H1 (cell line): ENCODE measurements at regions not wholly inside any gene's neighbourhood (a gene's known extent, or its start where the extent isn't known, plus 50 kb on each side); places are given as distances from the start of the nearest gene placed in this dataset.

ENCODE experiments used
- CTCF ChIA-PET: fragments of 300-600 bp; sonication (Branson Sonifier 250); formaldehyde crosslinking; loops from one replicate; lab custom pipeline; 2021; ENCODE audit not compliant: partially characterized antibody; lab: Charles Lee
- POLR2A ChIA-PET: fragments of 300-600 bp; sonication (Branson Sonifier 250); formaldehyde crosslinking; loops from one replicate; lab custom pipeline; 2021; ENCODE audit warnings: inconsistent platforms; ENCODE audit not compliant: partially characterized antibody; lab: Charles Lee
- DNase-seq, 2 experiments: peaks; one replicate each; pipeline versions ENCODE4 v3.0.0 to v3.0.0-alpha.2; 2010 to 2022; ENCODE audit warnings: low spot score in 2 of 2, low read depth in 1 of 2, mixed read lengths in 1 of 2
- FAIRE-seq: peaks from 2 replicates; lab custom pipeline; 2011; peaks lifted over from hg19 to GRCh38; lab: Jason Lieb, UNC
- H2AFZ ChIP-seq: 2 replicates; pipeline ENCODE4 v1.8.1; 2012; ENCODE audit warnings: low read length, inconsistent platforms
- H2AK5ac ChIP-seq: 2 replicates; pipeline ENCODE4 v1.6.1; 2013; ENCODE audit warnings: low read depth, low read length
- H2BK120ac ChIP-seq: replicated peaks from 2 replicates; pipeline ENCODE3; 2013; ENCODE audit warnings: low read depth, low read length, inconsistent platforms
- H2BK12ac ChIP-seq: 2 replicates; pipeline ENCODE4 v1.6.1; 2013; ENCODE audit warnings: low read depth, low read length
- H2BK15ac ChIP-seq: 2 replicates; pipeline ENCODE4 v1.6.1; 2013; ENCODE audit warnings: low read length
- H2BK20ac ChIP-seq: 2 replicates; pipeline ENCODE4 v1.6.1; 2013; ENCODE audit warnings: low read length
- H2BK5ac ChIP-seq: 2 replicates; pipeline ENCODE4 v1.6.1; 2013; ENCODE audit warnings: low read depth, low read length
- H3K14ac ChIP-seq: 2 replicates; pipeline ENCODE4 v1.6.1; 2013; ENCODE audit warnings: inconsistent platforms; ENCODE audit not compliant: insufficient read length
- H3K18ac ChIP-seq: 2 replicates; pipeline ENCODE4 v1.6.1; 2013; ENCODE audit warnings: low read length; ENCODE audit errors: extremely low read depth
- H3K23ac ChIP-seq: 2 replicates; pipeline ENCODE4 v1.6.1; 2013; ENCODE audit warnings: inconsistent platforms; ENCODE audit not compliant: insufficient read length
- H3K23me2 ChIP-seq: 2 replicates; pipeline ENCODE4 v1.6.1; 2013; ENCODE audit warnings: low read depth, low read length
- H3K27ac ChIP-seq: 2 replicates; pipeline ENCODE4 v1.6.1; 2011; ENCODE audit warnings: low read depth, low read length, inconsistent platforms
- H3K27me3 ChIP-seq, 4 experiments: replicated peaks in 1 of 4; 1 replicate in 1 of 4; 2 replicates in 3 of 4; pipeline versions ENCODE4 v1.6.1 to v1.8.1; 2011 to 2013; ENCODE audit warnings: low read length in 3 of 4, mild to moderate bottlenecking in 3 of 4, inconsistent platforms in 2 of 4, mixed read lengths in 2 of 4, moderate library complexity in 1 of 4; ENCODE audit not compliant: control insufficient read depth in 3 of 4, insufficient read depth in 3 of 4; ENCODE audit errors: extremely low read depth in 1 of 4
- H3K36me3 ChIP-seq, 4 experiments: 2 replicates each; pipeline versions ENCODE4 v1.6.1 to v1.8.1; 2011 to 2013; ENCODE audit warnings: mild to moderate bottlenecking in 4 of 4, low read length in 3 of 4, moderate library complexity in 2 of 4, control low read depth in 1 of 4, inconsistent platforms in 1 of 4; ENCODE audit not compliant: insufficient read depth in 4 of 4, control insufficient read depth in 2 of 4
- H3K4ac ChIP-seq: replicated peaks from 2 replicates; pipeline ENCODE3; 2013; ENCODE audit warnings: low read length, low read depth, mixed read lengths, inconsistent platforms; ENCODE audit not compliant: insufficient read length
- H3K4me1 ChIP-seq, 4 experiments: replicated peaks in 1 of 4; 1 replicate in 1 of 4; 2 replicates in 3 of 4; pipeline versions ENCODE4 v1.6.1 to v1.8.1; 2011 to 2013; ENCODE audit warnings: low read length in 3 of 4, inconsistent platforms in 2 of 4, mixed read lengths in 1 of 4; ENCODE audit not compliant: insufficient read depth in 4 of 4, control insufficient read depth in 3 of 4
- H3K4me2 ChIP-seq, 2 experiments: 2 replicates each; pipeline versions ENCODE4 v1.6.1 to v1.8.1; 2011 to 2013; ENCODE audit warnings: low read depth in 2 of 2, low read length in 2 of 2, control low read depth in 1 of 2, inconsistent platforms in 1 of 2, mild to moderate bottlenecking in 1 of 2; ENCODE audit not compliant: insufficient read depth in 1 of 2
- H3K4me3 ChIP-seq, 4 experiments: fragments of 200-600, 300-600 bp in 1 of 4; sonication (generic), shearing (Covaris generic), sonication (Bioruptor Twin) in 1 of 4; 2 replicates each; pipeline versions ENCODE4 v1.5.1 to v1.8.1; 2011 to 2016; ENCODE audit warnings: low read length in 4 of 4, low read depth in 3 of 4, control low read depth in 2 of 4, inconsistent platforms in 2 of 4, mild to moderate bottlenecking in 2 of 4, mixed read lengths in 1 of 4, moderate library complexity in 1 of 4; ENCODE audit not compliant: insufficient read depth in 2 of 4; ENCODE audit errors: extremely low read depth in 1 of 4
- H3K56ac ChIP-seq: replicated peaks from 2 replicates; pipeline ENCODE3; 2013; ENCODE audit warnings: low read depth, mild to moderate bottlenecking, mixed read lengths, low read length, inconsistent platforms; ENCODE audit not compliant: insufficient read length
- H3K79me1 ChIP-seq: 2 replicates; pipeline ENCODE4 v1.6.1; 2013; ENCODE audit warnings: low read depth, low read length, control low read depth
- H3K79me2 ChIP-seq, 2 experiments: 2 replicates each; pipeline versions ENCODE4 v1.6.1 to v1.8.1; 2012 to 2013; ENCODE audit warnings: low read length in 2 of 2, mild to moderate bottlenecking in 2 of 2, inconsistent platforms in 1 of 2; ENCODE audit not compliant: insufficient read depth in 2 of 2, control insufficient read depth in 1 of 2
- H3K9ac ChIP-seq, 4 experiments: replicated peaks in 1 of 4; 1 replicate in 1 of 4; 2 replicates in 3 of 4; pipeline versions ENCODE4 v1.6.1 to v1.8.1; 2011 to 2013; ENCODE audit warnings: low read depth in 3 of 4, low read length in 3 of 4, control low read depth in 2 of 4, mild to moderate bottlenecking in 2 of 4, moderate library complexity in 2 of 4, inconsistent platforms in 1 of 4; ENCODE audit errors: extremely low read depth in 1 of 4
- H3K9me3 ChIP-seq, 2 experiments: 2 replicates each; pipeline versions ENCODE4 v1.6.1 to v1.8.1; 2012 to 2013; ENCODE audit warnings: mild to moderate bottlenecking in 2 of 2, moderate library complexity in 2 of 2, control low read depth in 1 of 2, inconsistent platforms in 1 of 2, low read depth in 1 of 2, low read length in 1 of 2, mixed read lengths in 1 of 2; ENCODE audit not compliant: insufficient read depth in 2 of 2
- H4K20me1 ChIP-seq, 2 experiments: replicated peaks in 1 of 2; 2 replicates each; pipeline versions ENCODE3 to v1.8.1; 2011 to 2013; ENCODE audit warnings: inconsistent platforms in 2 of 2, low read length in 2 of 2, mild to moderate bottlenecking in 1 of 2; ENCODE audit not compliant: insufficient read depth in 2 of 2, control insufficient read depth in 1 of 2
- H4K5ac ChIP-seq: 2 replicates; pipeline ENCODE4 v1.6.1; 2013; ENCODE audit warnings: low read length, low read depth, mixed read lengths, inconsistent platforms; ENCODE audit not compliant: insufficient read length
- H4K8ac ChIP-seq: 2 replicates; pipeline ENCODE4 v1.8.0; 2013; ENCODE audit warnings: mild to moderate bottlenecking, moderate library complexity, low read length, inconsistent platforms; ENCODE audit not compliant: insufficient read depth; ENCODE audit errors: extremely low read depth
- H4K91ac ChIP-seq: replicated peaks from 2 replicates; pipeline ENCODE3; 2013; ENCODE audit warnings: low read length, mixed read lengths, inconsistent platforms; ENCODE audit not compliant: insufficient read length
- RAD21 ChIP-seq, 2 experiments: IDR thresholded peaks in 1 of 2; conservative IDR thresholded peaks in 1 of 2; 2 replicates each; pipeline ENCODE4 v1.6.1; 2011; ENCODE audit warnings: low read depth in 2 of 2, low read length in 2 of 2, improper control_type of control experiment in 1 of 2, inconsistent platforms in 1 of 2, mild to moderate bottlenecking in 1 of 2, moderate library complexity in 1 of 2
- WGBS, 2 experiments: shearing (Covaris generic) in 1 of 2; methylation state at CpG; one replicate each; pipeline versions ENCODE4 v1.1.6 to v1.1.7; 2013 to 2015; ENCODE audit warnings: low lambda C conversion rate in 2 of 2, mixed read lengths in 2 of 2, inconsistent platforms in 1 of 2, low coverage in 1 of 2, missing lambda C conversion rate in 1 of 2; ENCODE audit not compliant: insufficient replicate concordance in 2 of 2, insufficient coverage in 1 of 2, insufficient read length in 1 of 2; ENCODE audit errors: extremely low coverage in 1 of 2, missing lambda C conversion rate in 1 of 2; 5-methylcytosine and 5-hydroxymethylcytosine counted together

- Histone ChIP-seq H4K5ac (no peak overlapping the region), H3K4ac (no peak overlapping the region), H4K91ac (no peak overlapping the region), H4K8ac (no peak overlapping the region), H3K9ac (no peak overlapping the region), H2BK15ac (no peak overlapping the region), H2BK5ac (no peak overlapping the region), H4K20me1 (no peaks in the 10 kb centered on the region), H2BK120ac (no peak overlapping the region), H3K36me3 (no peaks in the 10 kb centered on the region), H3K9me3 (no peaks in the 10 kb centered on the region), H3K4me1 (no peaks in the 10 kb centered on the region), H2AK5ac (no peak overlapping the region), H3K14ac (no peak overlapping the region), H3K79me2 (no peaks in the 10 kb centered on the region), H3K27me3 (no peaks in the 10 kb centered on the region), H2AFZ (no peak overlapping the region), H3K79me1 (no peaks in the 10 kb centered on the region), H3K4me2 (no peak overlapping the region), H3K18ac (no peak overlapping the region), H3K23me2 (no peaks in the 10 kb centered on the region), H3K4me3 (no peak overlapping the region), H3K27ac (no peak overlapping the region), H2BK20ac (no peak overlapping the region), H3K23ac (no peak overlapping the region), H2BK12ac (no peak overlapping the region), H3K56ac (no peak overlapping the region)
- DNase-seq (no peak), FAIRE-seq (no peak)
- ChIA-PET POLR2A (no interaction called here), CTCF (no interaction called here)
- 98% methylated on average over 8 of the region's 8 CpGs; no CpG with 5 or more reads in 1 of the 2 experiments for WGBS, 2 experiments
- no peak for TF ChIP-seq RAD21 (IDR thresholded peaks at IDR 0.05 in 1 of 2, conservative IDR thresholded peaks at IDR 0.05 in 1 of 2; ENCODE audit: low read depth in 2 of 2, low read length in 2 of 2)
Measured at GRCh38 chr3:96467639-96468038, 346.8 kb upstream of the EPHA6 start.
